CD4-positive, alpha-beta T cell treated with Interleukin-4 for 4 hours (primary cell): ENCODE measurements at regions not wholly inside any gene's neighbourhood (a gene's known extent, or its start where the extent isn't known, plus 50 kb on each side); places are given as distances from the start of the nearest gene placed in this dataset.

Source experiments
- DNase-seq: peaks from one replicate; pipeline ENCODE4 v3.0.0-alpha.2; 2020

GRCh38 chr4:13118633-13119032 lies 365.5 kb downstream of the RAB28 start:
- DNase-seq = no peak

GRCh38 chr4:13117185-13117584 lies 367.0 kb downstream of the RAB28 start:
- DNase-seq = no peak

- no peak for DNase-seq
These were observed 372.1 kb downstream of the RAB28 start for GRCh38 chr4:13112030-13112429.

- DNase-seq = no peak
These were observed 374.6 kb downstream of the RAB28 start for GRCh38 chr4:13109536-13109935.

- no peak for DNase-seq
These were observed 376.0 kb downstream of the RAB28 start for GRCh38 chr4:13108096-13108495.

- no peak for DNase-seq
These were observed 380.6 kb downstream of the RAB28 start for GRCh38 chr4:13103382-13104015.

GRCh38 chr4:13102092-13102742 lies 381.9 kb downstream of the RAB28 start:
- no peak for DNase-seq

GRCh38 chr4:13097971-13098370 lies 386.2 kb downstream of the RAB28 start:
- no peak for DNase-seq

GRCh38 chr4:13095722-13096121 lies 388.4 kb downstream of the RAB28 start:
- no peak for DNase-seq

- no peak for DNase-seq
These were observed 391.0 kb downstream of the RAB28 start for GRCh38 chr4:13093170-13093569.

- DNase-seq = no peak
These were observed 391.4 kb downstream of the RAB28 start for GRCh38 chr4:13092702-13093101.

- DNase-seq = no peak
These were observed 394.5 kb downstream of the RAB28 start for GRCh38 chr4:13089659-13089998.

- no peak for DNase-seq
These were observed 395.1 kb downstream of the RAB28 start for GRCh38 chr4:13088726-13089658.

- no peak for DNase-seq
These were observed 397.1 kb downstream of the RAB28 start for GRCh38 chr4:13087041-13087440.

- no peak for DNase-seq
These were observed 399.9 kb downstream of the RAB28 start for GRCh38 chr4:13084210-13084609.

- no peak for DNase-seq
These were observed 402.3 kb downstream of the RAB28 start for GRCh38 chr4:13081830-13082229.

- no peak for DNase-seq
These were observed 417.1 kb downstream of the RAB28 start for GRCh38 chr4:13067077-13067476.

GRCh38 chr4:13059019-13059418 lies 425.1 kb downstream of the RAB28 start:
- DNase-seq = no peak

GRCh38 chr4:13056630-13057189 lies 427.4 kb downstream of the RAB28 start:
- DNase-seq = no peak

- DNase-seq = no peak
These were observed 429.6 kb downstream of the RAB28 start for GRCh38 chr4:13054420-13054970.

- DNase-seq = no peak
These were observed 436.5 kb downstream of the RAB28 start for GRCh38 chr4:13047591-13047990.

GRCh38 chr4:13036841-13037240 lies 447.3 kb downstream of the RAB28 start:
- DNase-seq = no peak

- DNase-seq = no peak
These were observed 451.2 kb downstream of the RAB28 start for GRCh38 chr4:13032936-13033335.
